ENCODE measurements at regions not wholly inside any gene's neighbourhood (a gene's known extent, or its start where the extent isn't known, plus 50 kb on each side); places are given as distances from the start of the nearest gene placed in this dataset.
"Not testable (repeated sequence)": the region's sequence is repeated elsewhere in the genome, so short reads cannot be mapped to it uniquely, and the experiment has no call there.

- no peak overlapping the region for H3K4me3 ChIP-seq (ENCODE audit: low read depth, low read length)
- no peak for DNase-seq (ENCODE audit: low read depth)
- TF ChIP-seq, protein P1, sequence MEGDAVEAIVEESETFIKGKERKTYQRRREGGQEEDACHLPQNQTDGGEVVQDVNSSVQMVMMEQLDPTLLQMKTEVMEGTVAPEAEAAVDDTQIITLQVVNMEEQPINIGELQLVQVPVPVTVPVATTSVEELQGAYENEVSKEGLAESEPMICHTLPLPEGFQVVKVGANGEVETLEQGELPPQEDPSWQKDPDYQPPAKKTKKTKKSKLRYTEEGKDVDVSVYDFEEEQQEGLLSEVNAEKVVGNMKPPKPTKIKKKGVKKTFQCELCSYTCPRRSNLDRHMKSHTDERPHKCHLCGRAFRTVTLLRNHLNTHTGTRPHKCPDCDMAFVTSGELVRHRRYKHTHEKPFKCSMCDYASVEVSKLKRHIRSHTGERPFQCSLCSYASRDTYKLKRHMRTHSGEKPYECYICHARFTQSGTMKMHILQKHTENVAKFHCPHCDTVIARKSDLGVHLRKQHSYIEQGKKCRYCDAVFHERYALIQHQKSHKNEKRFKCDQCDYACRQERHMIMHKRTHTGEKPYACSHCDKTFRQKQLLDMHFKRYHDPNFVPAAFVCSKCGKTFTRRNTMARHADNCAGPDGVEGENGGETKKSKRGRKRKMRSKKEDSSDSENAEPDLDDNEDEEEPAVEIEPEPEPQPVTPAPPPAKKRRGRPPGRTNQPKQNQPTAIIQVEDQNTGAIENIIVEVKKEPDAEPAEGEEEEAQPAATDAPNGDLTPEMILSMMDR (IDR thresholded peaks at IDR 0.05; ENCODE audit: low read depth, low read length, missing control alignments): no peak
These were observed 68.1 kb upstream of the GRIN2A start for GRCh38 chr16:10250137-10250828.

- no peak for DNase-seq (ENCODE audit: low read depth)
- TF ChIP-seq, protein P1 (IDR thresholded peaks at IDR 0.05; ENCODE audit: low read depth, low read length, missing control alignments): no peak
- no peak overlapping the region for H3K4me3 ChIP-seq (ENCODE audit: low read depth, low read length)
These were observed 69.9 kb upstream of the GRIN2A start for GRCh38 chr16:10252155-10252554.

GRCh38 chr16:10253409-10253808 lies 71.2 kb upstream of the GRIN2A start:
- no peak overlapping the region for H3K4me3 ChIP-seq (ENCODE audit: low read depth, low read length)
- TF ChIP-seq, protein P1 (IDR thresholded peaks at IDR 0.05; ENCODE audit: low read depth, low read length, missing control alignments): no peak
- no peak for DNase-seq (ENCODE audit: low read depth)

DNA sequence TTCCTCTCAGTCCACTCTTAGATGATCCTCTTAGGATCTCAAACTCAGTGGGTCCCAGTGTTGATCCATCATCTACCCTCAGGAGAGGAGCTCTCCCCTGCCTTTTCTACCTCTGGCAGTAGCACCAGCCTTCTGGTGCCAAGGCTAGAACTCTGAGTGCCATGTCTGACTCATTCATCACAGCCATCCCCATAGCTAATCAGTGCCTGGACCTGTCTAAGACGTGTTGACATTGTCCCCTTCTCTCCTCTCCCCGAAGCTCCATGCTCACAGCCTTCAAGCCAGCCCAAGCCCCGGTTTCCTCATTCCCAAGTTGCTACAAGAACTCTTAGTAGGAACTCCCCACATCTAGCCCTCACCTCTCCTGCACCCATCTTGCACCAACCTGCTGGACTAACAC lies 73.5 kb upstream of the GRIN2A start:
- no peak overlapping the region for H3K4me3 ChIP-seq (ENCODE audit: low read depth, low read length)
- DNase-seq (ENCODE audit: low read depth): no peak
- TF ChIP-seq, protein P1 (IDR thresholded peaks at IDR 0.05; ENCODE audit: low read depth, low read length, missing control alignments): no peak

GRCh38 chr16:10256784-10257641 lies 74.8 kb upstream of the GRIN2A start:
- no peak overlapping the region for H3K4me3 ChIP-seq (ENCODE audit: low read depth, low read length)
- no peak for DNase-seq (ENCODE audit: low read depth)
- TF ChIP-seq, protein P1 (IDR thresholded peaks at IDR 0.05; ENCODE audit: low read depth, low read length, missing control alignments): peak; percentile 89

DNA sequence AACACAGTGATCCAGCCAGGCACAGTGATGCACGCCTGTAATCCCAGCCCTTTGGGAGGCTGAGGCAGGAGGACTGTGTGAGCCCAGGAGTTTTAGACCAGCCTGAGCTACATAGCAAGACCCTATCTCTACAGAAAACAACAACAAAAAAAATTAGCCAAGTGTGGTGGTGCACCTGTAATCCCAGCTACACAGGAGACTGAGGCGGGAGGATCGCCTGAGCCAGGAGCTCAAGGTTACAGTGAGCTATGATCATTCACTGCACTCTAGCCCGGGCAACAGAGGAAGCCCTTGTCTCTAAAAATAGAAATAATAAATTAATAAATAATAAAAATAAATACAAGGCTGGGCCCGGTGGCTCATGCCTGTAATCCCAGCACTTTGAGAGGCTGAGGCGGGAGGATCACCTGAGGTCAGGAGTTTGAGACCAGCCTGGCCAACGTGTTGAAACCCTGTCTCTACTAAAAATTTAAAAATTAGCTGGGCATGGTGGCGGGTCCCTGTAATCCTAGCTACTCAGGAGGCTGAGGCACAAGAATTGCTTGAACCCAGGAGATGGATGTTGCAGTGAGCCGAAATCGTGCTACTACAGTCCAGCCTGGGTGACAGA lies 75.5 kb upstream of the GRIN2A start:
- not testable (repeated sequence) for DNase-seq (ENCODE audit: low read depth); H3K4me3 ChIP-seq (ENCODE audit: low read depth, low read length)

DNA sequence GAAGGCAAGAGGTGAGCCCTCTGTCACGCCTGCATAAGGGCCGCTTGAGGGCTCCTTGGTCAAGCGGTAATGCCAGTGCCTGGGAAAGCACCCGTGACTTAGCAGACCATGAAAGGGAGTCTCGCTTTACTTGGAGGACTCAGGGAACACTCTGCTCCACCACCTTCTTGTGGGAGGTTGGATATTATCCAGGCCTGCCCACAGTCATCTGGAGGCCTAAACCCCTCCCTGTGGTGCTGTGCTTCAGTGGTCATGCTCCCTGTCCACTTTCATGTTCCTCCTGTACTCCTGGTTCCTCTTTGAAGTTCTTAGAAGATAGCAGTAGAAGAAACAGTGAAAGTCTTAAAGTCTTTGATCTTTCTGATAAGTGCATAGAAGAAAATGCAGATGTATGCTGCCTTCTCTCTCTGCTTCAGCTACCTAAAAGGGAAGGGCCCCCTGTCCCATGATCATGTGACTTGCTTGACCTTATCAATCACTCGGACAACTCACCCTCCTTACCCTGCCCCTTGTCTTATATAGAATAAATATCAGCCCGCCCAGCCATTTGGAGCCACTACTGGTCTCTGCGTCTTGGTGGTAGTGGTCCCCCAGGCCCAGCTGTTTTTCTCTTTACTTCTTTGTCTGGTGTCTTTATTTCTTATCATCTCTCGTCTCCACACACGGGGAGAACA lies 76.8 kb upstream of the GRIN2A start:
- DNase-seq (ENCODE audit: low read depth); H3K4me3 ChIP-seq (ENCODE audit: low read depth, low read length): not testable (repeated sequence)

Data from GM12864 (cell line).